ENCODE measurements at regions not wholly inside any gene's neighbourhood (a gene's known extent, or its start where the extent isn't known, plus 50 kb on each side); places are given as distances from the start of the nearest gene placed in this dataset.
"Not testable (repeated sequence)": the region's sequence is repeated elsewhere in the genome, so short reads cannot be mapped to it uniquely, and the experiment has no call there.

DNA sequence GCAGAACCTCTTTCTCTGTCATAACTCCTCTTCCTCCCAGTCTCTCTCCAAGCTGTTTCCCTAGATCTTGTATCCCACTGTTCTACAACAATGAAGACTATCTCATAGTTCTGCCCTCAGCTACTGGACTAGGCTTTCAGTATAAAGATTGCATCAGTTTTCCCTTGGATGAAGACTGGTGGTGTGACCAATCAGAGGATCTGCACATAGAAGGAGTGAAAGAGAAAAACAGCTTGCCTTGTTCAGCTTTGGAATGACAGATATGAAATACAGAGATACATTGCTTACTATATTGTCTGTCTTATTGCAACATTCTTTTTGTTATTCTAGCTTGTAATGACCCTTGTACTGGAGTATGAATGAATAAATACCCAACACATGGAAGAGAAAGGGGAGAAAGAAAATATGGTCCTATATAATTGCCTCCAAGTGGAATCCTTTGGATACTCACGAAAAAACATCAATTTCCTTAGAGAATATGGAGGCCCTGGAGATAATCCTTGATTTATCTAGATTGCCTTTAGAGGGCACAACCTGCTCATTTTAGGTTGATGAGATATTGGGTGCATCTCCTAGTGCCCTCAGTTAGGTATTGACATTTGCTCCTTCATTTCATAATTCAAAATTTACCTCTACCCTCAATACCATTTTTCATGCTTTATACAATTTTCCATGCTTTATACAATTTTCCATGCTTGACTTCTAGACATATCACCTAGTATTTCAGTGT lies 395.8 kb downstream of the NAF1 start:
- Mint-ChIP-seq H3K4me1 (no peaks in the 10 kb centered on the region), H3K27ac (no peak overlapping the region), H3K36me3 (no peaks in the 10 kb centered on the region), H3K27me3 (no peaks in the 10 kb centered on the region), H3K4me3 (no peak overlapping the region), H3K9me3 (no peaks in the 10 kb centered on the region)
- no peak for ATAC-seq

DNA sequence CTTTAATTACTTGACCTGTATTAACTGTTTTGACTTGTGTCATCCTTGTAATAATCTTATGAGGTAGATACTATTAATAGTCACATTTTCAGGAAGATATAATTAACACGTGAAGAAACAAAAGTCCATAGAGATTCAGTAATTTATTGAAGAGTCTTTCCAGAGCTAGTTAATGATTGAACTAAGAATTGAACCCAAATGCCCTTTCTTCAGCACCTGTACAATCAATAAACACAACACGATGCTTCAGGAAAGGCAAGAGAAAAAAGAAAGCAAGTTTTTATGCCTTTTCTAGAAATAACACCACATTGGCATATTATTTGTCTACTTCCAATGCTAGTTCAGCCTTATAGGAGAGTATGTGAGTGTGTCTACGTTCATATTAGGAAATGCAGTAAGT lies 399.6 kb downstream of the NAF1 start:
- H3K27ac Mint-ChIP-seq: no peak overlapping the region
- no peaks in the 10 kb centered on the region for H3K4me1 Mint-ChIP-seq
- no peaks in the 10 kb centered on the region for H3K9me3 Mint-ChIP-seq
- H3K27me3 Mint-ChIP-seq: no peaks in the 10 kb centered on the region
- no peak for ATAC-seq
- H3K4me3 Mint-ChIP-seq: no peak overlapping the region
- no peaks in the 10 kb centered on the region for H3K36me3 Mint-ChIP-seq

DNA sequence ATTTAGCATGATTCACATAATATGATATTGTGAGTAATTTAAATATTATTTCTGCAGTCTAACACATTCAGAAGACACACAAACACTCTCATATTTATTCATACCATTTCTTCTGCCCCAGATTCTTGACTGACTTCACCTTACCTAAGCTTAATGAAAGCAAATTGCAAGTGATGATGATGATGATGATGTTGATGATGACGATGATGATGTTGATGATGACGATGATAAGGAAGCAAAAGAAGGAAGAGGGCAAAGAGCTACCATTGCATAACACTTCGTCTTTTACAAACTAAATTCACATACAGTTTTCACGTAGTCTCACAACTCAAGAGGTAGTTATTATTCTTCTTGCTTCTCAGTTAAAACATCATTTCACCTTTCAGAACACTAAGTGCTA lies 404.7 kb downstream of the NAF1 start:
- no peak for ATAC-seq
- no peak overlapping the region for H3K4me3 Mint-ChIP-seq
- H3K4me1 Mint-ChIP-seq: no peaks in the 10 kb centered on the region
- no peaks in the 10 kb centered on the region for H3K27me3 Mint-ChIP-seq
- H3K9me3 Mint-ChIP-seq: no peaks in the 10 kb centered on the region
- no peaks in the 10 kb centered on the region for H3K36me3 Mint-ChIP-seq
- no peak overlapping the region for H3K27ac Mint-ChIP-seq

DNA sequence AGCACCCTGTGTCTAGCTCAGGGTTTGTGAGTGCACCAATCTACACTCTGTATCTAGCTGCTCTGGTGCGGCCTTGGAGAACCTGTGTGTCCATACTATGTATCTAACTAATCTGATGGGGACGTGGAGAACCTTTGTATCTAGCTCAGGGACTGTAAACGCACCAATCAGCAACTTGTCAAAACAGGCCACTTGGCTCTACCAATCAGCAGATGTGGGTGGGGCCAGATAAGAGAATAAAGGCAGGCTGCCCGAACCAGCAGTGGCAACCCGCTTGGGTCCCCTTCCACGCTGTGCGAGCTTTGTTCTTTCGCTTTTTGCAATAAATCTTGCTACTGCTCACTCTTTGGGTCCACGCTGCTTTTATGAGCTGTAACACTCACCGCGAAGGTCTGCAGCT lies 426.5 kb downstream of the NAF1 start:
- H3K9me3 Mint-ChIP-seq, ATAC-seq, H3K36me3 Mint-ChIP-seq, H3K27me3 Mint-ChIP-seq, H3K27ac Mint-ChIP-seq, H3K4me1 Mint-ChIP-seq, H3K4me3 Mint-ChIP-seq: not testable (repeated sequence)

- H3K4me3 Mint-ChIP-seq, H3K9me3 Mint-ChIP-seq, H3K27me3 Mint-ChIP-seq, H3K36me3 Mint-ChIP-seq, H3K27ac Mint-ChIP-seq, H3K4me1 Mint-ChIP-seq, ATAC-seq: not testable (repeated sequence)
Observed at GRCh38 chr4:162739596-162739995, 427.1 kb downstream of the NAF1 start.

GRCh38 chr4:162732876-162733275 lies 433.8 kb downstream of the NAF1 start:
- H3K27ac Mint-ChIP-seq: no peak overlapping the region
- ATAC-seq: no peak
- no peaks in the 10 kb centered on the region for H3K27me3 Mint-ChIP-seq
- H3K36me3 Mint-ChIP-seq: no peaks in the 10 kb centered on the region
- no peaks in the 10 kb centered on the region for H3K9me3 Mint-ChIP-seq
- no peaks in the 10 kb centered on the region for H3K4me1 Mint-ChIP-seq
- no peak overlapping the region for H3K4me3 Mint-ChIP-seq

- no peaks in the 10 kb centered on the region for H3K36me3 Mint-ChIP-seq
- no peaks in the 10 kb centered on the region for H3K27me3 Mint-ChIP-seq
- H3K27ac Mint-ChIP-seq: no peak overlapping the region
- peaks cover 3% of the 10 kb centered on the region for H3K9me3 Mint-ChIP-seq
- no peaks in the 10 kb centered on the region for H3K4me1 Mint-ChIP-seq
- ATAC-seq: no peak
- H3K4me3 Mint-ChIP-seq: no peak overlapping the region
Observed at GRCh38 chr4:162727766-162728165, 438.9 kb downstream of the NAF1 start.

- Mint-ChIP-seq H3K27me3 (no peaks in the 10 kb centered on the region), H3K9me3 (peaks cover 3% of the 10 kb centered on the region), H3K4me1 (no peaks in the 10 kb centered on the region), H3K4me3 (no peak overlapping the region), H3K27ac (no peak overlapping the region), H3K36me3 (no peaks in the 10 kb centered on the region)
- no peak for ATAC-seq
Observed at GRCh38 chr4:162727232-162727631, 439.5 kb downstream of the NAF1 start.

GRCh38 chr4:162715401-162715800 lies 451.3 kb downstream of the NAF1 start:
- Mint-ChIP-seq H3K4me1 (no peaks in the 10 kb centered on the region), H3K9me3 (no peaks in the 10 kb centered on the region), H3K36me3 (no peaks in the 10 kb centered on the region), H3K4me3 (no peak overlapping the region), H3K27ac (no peak overlapping the region), H3K27me3 (no peaks in the 10 kb centered on the region)
- no peak for ATAC-seq

DNA sequence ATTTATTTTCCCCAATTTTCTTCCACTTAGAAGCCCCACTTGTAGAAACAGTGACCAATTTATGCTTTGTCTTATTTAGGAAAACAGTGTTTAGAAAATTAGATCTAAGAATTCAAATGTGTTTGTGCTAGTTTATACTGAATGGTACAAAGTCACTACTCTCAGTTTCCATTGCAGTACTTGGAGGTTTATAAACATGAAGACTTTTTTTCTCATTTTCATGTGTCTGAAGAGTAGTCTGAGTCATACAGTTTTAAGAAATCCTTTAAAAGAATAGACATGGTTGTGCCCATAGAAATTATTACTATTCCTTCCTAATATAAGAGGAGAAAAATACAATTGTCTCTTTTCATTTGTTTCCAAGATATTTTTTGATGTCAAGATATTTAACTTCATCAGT lies 458.7 kb downstream of the NAF1 start:
- Mint-ChIP-seq H3K27ac (no peak overlapping the region), H3K9me3 (no peaks in the 10 kb centered on the region), H3K27me3 (no peaks in the 10 kb centered on the region), H3K4me1 (no peaks in the 10 kb centered on the region), H3K4me3 (no peak overlapping the region), H3K36me3 (no peaks in the 10 kb centered on the region)
- no peak for ATAC-seq

GRCh38 chr4:162706632-162707031 lies 460.1 kb downstream of the NAF1 start:
- no peak overlapping the region for H3K27ac Mint-ChIP-seq
- no peaks in the 10 kb centered on the region for H3K36me3 Mint-ChIP-seq
- no peaks in the 10 kb centered on the region for H3K9me3 Mint-ChIP-seq
- no peaks in the 10 kb centered on the region for H3K4me1 Mint-ChIP-seq
- no peaks in the 10 kb centered on the region for H3K27me3 Mint-ChIP-seq
- no peak overlapping the region for H3K4me3 Mint-ChIP-seq
- no peak for ATAC-seq

- no peak for ATAC-seq
- Mint-ChIP-seq H3K4me3 (no peak overlapping the region), H3K36me3 (no peaks in the 10 kb centered on the region), H3K4me1 (no peaks in the 10 kb centered on the region), H3K27me3 (no peaks in the 10 kb centered on the region), H3K27ac (no peak overlapping the region), H3K9me3 (no peaks in the 10 kb centered on the region)
Observed at GRCh38 chr4:162706051-162706450, 460.6 kb downstream of the NAF1 start.

DNA sequence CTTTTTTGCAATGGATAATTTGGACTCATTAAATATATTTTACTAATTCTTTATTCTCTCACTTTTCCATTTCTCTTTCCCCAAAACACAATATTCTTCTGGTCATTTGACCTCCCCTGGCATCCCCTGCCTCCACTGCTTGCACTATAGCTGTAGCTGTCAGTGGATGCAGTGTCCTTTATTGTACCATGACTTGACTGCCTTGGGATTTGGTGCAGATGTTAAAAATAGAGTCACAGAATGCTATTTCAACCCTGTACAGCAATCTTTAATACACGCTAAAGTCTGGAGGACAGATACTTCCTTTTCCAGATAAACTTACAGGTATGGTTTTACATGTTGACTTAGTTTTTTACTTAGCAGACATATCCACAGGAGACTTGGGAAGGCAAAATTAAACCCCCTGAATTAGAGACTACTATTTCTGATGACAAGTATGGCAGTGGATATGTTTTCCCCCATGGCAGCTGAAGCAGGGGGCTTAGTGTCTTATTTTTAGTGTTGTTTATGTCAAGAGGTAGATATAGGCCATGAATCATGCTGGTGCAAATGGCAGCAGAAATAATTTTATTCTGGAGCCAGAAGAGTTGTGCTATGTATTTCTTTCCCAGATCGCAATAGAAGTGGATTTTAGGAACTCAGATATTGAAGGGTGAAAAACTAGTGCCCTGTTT lies 461.4 kb downstream of the NAF1 start:
- no peak overlapping the region for H3K4me3 Mint-ChIP-seq
- no peaks in the 10 kb centered on the region for H3K9me3 Mint-ChIP-seq

DNA sequence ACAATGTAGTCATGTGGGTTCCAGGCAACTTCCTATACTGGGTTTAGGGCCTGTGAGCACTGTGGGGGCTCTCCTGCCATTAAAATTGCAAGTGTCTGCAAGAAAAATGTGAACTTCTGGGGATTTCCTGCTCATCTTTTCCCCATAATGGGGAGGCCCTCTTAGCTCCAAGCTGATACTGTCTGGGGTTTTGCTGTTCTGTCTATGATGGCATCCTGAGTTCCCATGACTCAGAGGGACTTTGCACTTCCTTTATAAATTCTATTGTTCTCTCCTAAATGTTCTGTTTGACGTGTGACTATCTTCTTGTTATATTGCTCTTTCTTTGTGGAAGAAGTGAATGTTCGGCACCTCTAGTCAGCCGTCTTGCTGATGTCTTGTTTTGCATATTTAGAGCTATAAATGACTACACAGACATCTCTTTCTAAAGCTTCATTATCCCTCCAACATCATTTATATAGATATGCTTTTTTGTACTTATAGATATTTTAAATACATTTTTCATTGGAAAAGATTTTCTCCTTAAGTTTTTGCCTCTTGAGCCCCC lies 465.8 kb downstream of the NAF1 start:
- Mint-ChIP-seq H3K9me3 (no peaks in the 10 kb centered on the region), H3K4me3 (no peak overlapping the region), H3K4me1 (no peaks in the 10 kb centered on the region), H3K36me3 (no peaks in the 10 kb centered on the region), H3K27me3 (no peaks in the 10 kb centered on the region), H3K27ac (no peak overlapping the region)
- no peak for ATAC-seq

More for the DNA sequence above, 461.4 kb downstream of the NAF1 start:
- Mint-ChIP-seq H3K4me1 (no peaks in the 10 kb centered on the region), H3K27ac (no peak overlapping the region), H3K27me3 (no peaks in the 10 kb centered on the region), H3K36me3 (no peaks in the 10 kb centered on the region)
- ATAC-seq: no peak

DNA sequence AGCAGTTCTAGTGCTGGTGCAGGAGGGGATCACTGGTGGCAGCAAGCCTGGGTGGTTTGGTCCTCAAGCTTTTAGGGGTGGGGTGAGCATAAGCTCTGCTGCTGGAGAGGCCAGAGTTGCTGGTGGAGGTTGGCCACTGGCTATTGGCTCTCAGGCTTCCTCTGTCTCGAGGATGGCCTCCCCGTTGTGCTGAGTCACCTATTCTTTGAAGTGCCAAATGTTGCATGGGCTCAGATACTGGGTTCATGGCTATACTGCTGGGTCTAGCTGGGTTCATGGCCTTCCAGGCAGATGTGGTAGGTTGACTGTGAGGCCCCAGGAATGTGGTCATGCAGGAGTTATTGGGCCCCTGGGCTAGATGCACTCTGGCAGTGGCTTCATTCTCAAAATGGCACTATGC lies 466.3 kb downstream of the NAF1 start:
- no peaks in the 10 kb centered on the region for H3K9me3 Mint-ChIP-seq
- H3K4me1 Mint-ChIP-seq: no peaks in the 10 kb centered on the region
- no peak overlapping the region for H3K4me3 Mint-ChIP-seq

DNA sequence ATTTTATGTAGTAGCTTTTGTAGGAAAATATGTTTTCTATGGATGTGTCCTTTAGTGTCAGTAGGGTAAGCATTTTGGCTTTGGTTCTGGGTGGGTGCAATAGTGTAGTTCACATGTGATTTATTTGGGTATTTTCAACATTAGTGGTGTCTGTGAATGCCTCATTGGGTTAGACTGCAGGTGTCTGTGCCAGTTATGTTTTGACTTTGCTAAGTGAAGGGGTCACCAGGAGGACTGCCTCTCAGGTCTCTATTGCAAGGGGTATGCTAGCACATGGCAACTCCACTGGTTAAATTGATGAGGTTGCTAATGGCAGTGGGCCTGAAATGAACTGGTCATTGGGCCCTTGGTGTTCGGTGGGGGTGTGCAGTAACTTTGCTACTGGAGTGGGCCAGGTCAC lies 467.1 kb downstream of the NAF1 start:
- no peak for ATAC-seq
- H3K36me3 Mint-ChIP-seq: no peaks in the 10 kb centered on the region

More for the DNA sequence above, 466.3 kb downstream of the NAF1 start:
- ATAC-seq: no peak
- Mint-ChIP-seq H3K36me3 (no peaks in the 10 kb centered on the region), H3K27me3 (no peaks in the 10 kb centered on the region), H3K27ac (no peak overlapping the region)

More for the DNA sequence above, 467.1 kb downstream of the NAF1 start:
- H3K4me1 Mint-ChIP-seq: no peaks in the 10 kb centered on the region
- no peak overlapping the region for H3K27ac Mint-ChIP-seq
- no peaks in the 10 kb centered on the region for H3K27me3 Mint-ChIP-seq
- no peak overlapping the region for H3K4me3 Mint-ChIP-seq
- H3K9me3 Mint-ChIP-seq: no peaks in the 10 kb centered on the region

Data from stimulated activated memory B cell treated with anti-CD40 and anti-IgM and Interleukin-4, amounts not matched to agents 10 μg/mL and 1 μg/mL and 100 μg/mL, for 72 hours (primary cell).